H54 (cell line): ENCODE measurements at regions not wholly inside any gene's neighbourhood (a gene's known extent, or its start where the extent isn't known, plus 50 kb on each side); places are given as distances from the start of the nearest gene placed in this dataset.

Source experiments
- DNase-seq: peaks from one replicate; pipeline ENCODE4 v3.0.0; 2011; ENCODE audit warnings: low spot score, mixed read lengths; ENCODE audit not compliant: insufficient read length
- FAIRE-seq: peaks from 3 replicates; lab custom pipeline; 2011; peaks lifted over from hg19 to GRCh38; lab: Jason Lieb, UNC
- POLR2A ChIP-seq: IDR thresholded peaks from 2 replicates; pipeline ENCODE4 v1.6.1; 2011; ENCODE audit warnings: low read depth, mild to moderate bottlenecking, low read length

GRCh38 chr1:177392336-177392735, 221.6 kb downstream of the BRINP2 start:
- FAIRE-seq (no peak), DNase-seq (no peak)
- no peak for TF ChIP-seq POLR2A

- DNase-seq (no peak), FAIRE-seq (no peak)
- no peak for TF ChIP-seq POLR2A
These were observed 215.3 kb downstream of the BRINP2 start for GRCh38 chr1:177385760-177386698.

GRCh38 chr1:177384461-177384860, 213.7 kb downstream of the BRINP2 start:
- FAIRE-seq (no peak), DNase-seq (no peak)
- no peak for TF ChIP-seq POLR2A

- TF ChIP-seq POLR2A = no peak
- DNase-seq = no peak
- no peak for FAIRE-seq
These were observed 213.0 kb downstream of the BRINP2 start for GRCh38 chr1:177383715-177384114.

GRCh38 chr1:177377866-177378265, 207.1 kb downstream of the BRINP2 start:
- DNase-seq (no peak), FAIRE-seq (no peak)
- no peak for TF ChIP-seq POLR2A

- TF ChIP-seq POLR2A = no peak
- DNase-seq (no peak), FAIRE-seq (no peak)
These were observed 197.5 kb downstream of the BRINP2 start for GRCh38 chr1:177368255-177368654.

GRCh38 chr1:177366091-177366490, 195.3 kb downstream of the BRINP2 start:
- no peak for DNase-seq
- no peak for TF ChIP-seq POLR2A
- FAIRE-seq = no peak

GRCh38 chr1:177360791-177361190, 190.0 kb downstream of the BRINP2 start:
- FAIRE-seq = no peak
- no peak for DNase-seq
- no peak for TF ChIP-seq POLR2A

- DNase-seq = no peak
- no peak for FAIRE-seq
- no peak for TF ChIP-seq POLR2A
These were observed 186.1 kb downstream of the BRINP2 start for GRCh38 chr1:177356674-177357435.

GRCh38 chr1:177355575-177355974, 184.8 kb downstream of the BRINP2 start:
- FAIRE-seq = peak; percentile 38
- TF ChIP-seq POLR2A = no peak
- DNase-seq = no peak

- TF ChIP-seq POLR2A = no peak
- FAIRE-seq (no peak), DNase-seq (no peak)
These were observed 183.5 kb downstream of the BRINP2 start for GRCh38 chr1:177354247-177354646.

- no peak for DNase-seq
These were observed 180.8 kb downstream of the BRINP2 start for GRCh38 chr1:177351361-177352108.

GRCh38 chr1:177346790-177347359, 176.1 kb downstream of the BRINP2 start:
- DNase-seq (no peak), FAIRE-seq (no peak)
- no peak for TF ChIP-seq POLR2A

More at GRCh38 chr1:177351361-177352108, 180.8 kb downstream of the BRINP2 start:
- FAIRE-seq = no peak
- TF ChIP-seq POLR2A = no peak
